ENCODE measurements at regions not wholly inside any gene's neighbourhood (a gene's known extent, or its start where the extent isn't known, plus 50 kb on each side); places are given as distances from the start of the nearest gene placed in this dataset.
"Not testable (repeated sequence)": the region's sequence is repeated elsewhere in the genome, so short reads cannot be mapped to it uniquely, and the experiment has no call there.

DNA sequence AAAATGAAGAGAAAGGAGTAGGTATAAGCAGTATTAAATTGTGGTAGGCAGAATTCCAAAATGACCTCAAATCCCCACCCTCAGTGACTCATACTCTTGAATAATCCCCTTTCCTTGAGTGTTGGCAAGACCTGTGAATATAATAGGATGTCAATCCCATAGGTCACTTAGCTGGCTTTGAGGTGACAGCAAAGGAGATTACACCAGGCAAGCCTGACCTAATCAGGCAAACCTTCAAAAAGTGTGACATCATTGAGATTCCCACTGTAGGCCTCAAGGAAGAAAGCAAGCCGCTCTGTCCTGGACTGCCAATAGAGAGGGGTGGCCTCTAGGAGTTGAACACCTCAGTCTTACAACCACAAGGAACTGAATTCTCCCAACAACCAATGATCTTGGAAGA is 535.2 kb downstream of the RBFOX1 start:
- DNase-seq: no peak
- no peaks in the 10 kb centered on the region for H3K4me1 ChIP-seq
- H3K27me3 ChIP-seq: no peaks in the 10 kb centered on the region
- H3K9me3 ChIP-seq: no peaks in the 10 kb centered on the region
- TF ChIP-seq POLR2A (IDR thresholded peaks at IDR 0.05): no peak
- TF ChIP-seq, protein P1, sequence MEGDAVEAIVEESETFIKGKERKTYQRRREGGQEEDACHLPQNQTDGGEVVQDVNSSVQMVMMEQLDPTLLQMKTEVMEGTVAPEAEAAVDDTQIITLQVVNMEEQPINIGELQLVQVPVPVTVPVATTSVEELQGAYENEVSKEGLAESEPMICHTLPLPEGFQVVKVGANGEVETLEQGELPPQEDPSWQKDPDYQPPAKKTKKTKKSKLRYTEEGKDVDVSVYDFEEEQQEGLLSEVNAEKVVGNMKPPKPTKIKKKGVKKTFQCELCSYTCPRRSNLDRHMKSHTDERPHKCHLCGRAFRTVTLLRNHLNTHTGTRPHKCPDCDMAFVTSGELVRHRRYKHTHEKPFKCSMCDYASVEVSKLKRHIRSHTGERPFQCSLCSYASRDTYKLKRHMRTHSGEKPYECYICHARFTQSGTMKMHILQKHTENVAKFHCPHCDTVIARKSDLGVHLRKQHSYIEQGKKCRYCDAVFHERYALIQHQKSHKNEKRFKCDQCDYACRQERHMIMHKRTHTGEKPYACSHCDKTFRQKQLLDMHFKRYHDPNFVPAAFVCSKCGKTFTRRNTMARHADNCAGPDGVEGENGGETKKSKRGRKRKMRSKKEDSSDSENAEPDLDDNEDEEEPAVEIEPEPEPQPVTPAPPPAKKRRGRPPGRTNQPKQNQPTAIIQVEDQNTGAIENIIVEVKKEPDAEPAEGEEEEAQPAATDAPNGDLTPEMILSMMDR (IDR thresholded peaks at IDR 0.05): no peak
- H3K4me3 ChIP-seq: no peak overlapping the region
- H3K36me3 ChIP-seq: no peaks in the 10 kb centered on the region
- intact Hi-C loops (cut with DNase I): no loop called here
- H3K27ac ChIP-seq: no peak overlapping the region
- WGBS, 2 donors: 25 to 90% methylated on average over 1 of the region's 1 CpG

GRCh38 chr16:7866144-7866543 is 533.5 kb downstream of the RBFOX1 start:
- no peak overlapping the region for H3K27ac ChIP-seq
- no peaks in the 10 kb centered on the region for H3K9me3 ChIP-seq
- no peaks in the 10 kb centered on the region for H3K36me3 ChIP-seq
- TF ChIP-seq, protein P1 (IDR thresholded peaks at IDR 0.05): no peak
- no peak for TF ChIP-seq POLR2A (IDR thresholded peaks at IDR 0.05)
- no peaks in the 10 kb centered on the region for H3K27me3 ChIP-seq
- no peak overlapping the region for H3K4me3 ChIP-seq
- H3K4me1 ChIP-seq: no peaks in the 10 kb centered on the region
- 28 to 49% methylated on average over 4 of the region's 4 CpGs for WGBS, 2 donors
- intact Hi-C loops (cut with DNase I): no loop called here
- DNase-seq: no peak

GRCh38 chr16:7865393-7865792 is 532.7 kb downstream of the RBFOX1 start:
- DNase-seq; H3K27ac ChIP-seq; intact Hi-C loops (cut with DNase I); H3K9me3 ChIP-seq; H3K4me1 ChIP-seq; H3K27me3 ChIP-seq; H3K4me3 ChIP-seq; H3K36me3 ChIP-seq: not testable (repeated sequence)
- WGBS, 2 donors: 42 to 44% methylated on average over 3 of the region's 3 CpGs

GRCh38 chr16:7861891-7862582 is 529.4 kb downstream of the RBFOX1 start:
- no peaks in the 10 kb centered on the region for H3K27me3 ChIP-seq
- DNase-seq: no peak
- TF ChIP-seq, protein P1 (IDR thresholded peaks at IDR 0.05): no peak
- no peak for TF ChIP-seq POLR2A (IDR thresholded peaks at IDR 0.05)
- no peaks in the 10 kb centered on the region for H3K4me1 ChIP-seq
- no peak overlapping the region for H3K4me3 ChIP-seq
- 74 to 77% methylated on average over 3 of the region's 3 CpGs for WGBS, 2 donors
- no peaks in the 10 kb centered on the region for H3K9me3 ChIP-seq
- no peaks in the 10 kb centered on the region for H3K36me3 ChIP-seq
- no peak overlapping the region for H3K27ac ChIP-seq
- intact Hi-C loops (cut with DNase I): no loop called here

- Histone ChIP-seq H3K27me3 (no peaks in the 10 kb centered on the region), H3K9me3 (no peaks in the 10 kb centered on the region), H3K4me3 (no peak overlapping the region), H3K36me3 (no peaks in the 10 kb centered on the region), H3K4me1 (no peaks in the 10 kb centered on the region), H3K27ac (no peak overlapping the region)
- intact Hi-C loops (cut with DNase I): no loop called here
- TF ChIP-seq POLR2A (IDR thresholded peaks at IDR 0.05): no peak
- TF ChIP-seq, protein P1 (IDR thresholded peaks at IDR 0.05): no peak
- DNase-seq: no peak
- 47 to 57% methylated on average over 3 of the region's 3 CpGs for WGBS, 2 donors
These were observed 520.6 kb downstream of the RBFOX1 start for GRCh38 chr16:7853197-7853596.

GRCh38 chr16:7849841-7850240 is 517.2 kb downstream of the RBFOX1 start:
- H3K4me3 ChIP-seq: no peak overlapping the region
- H3K36me3 ChIP-seq: no peaks in the 10 kb centered on the region
- no peaks in the 10 kb centered on the region for H3K27me3 ChIP-seq
- no peak overlapping the region for H3K27ac ChIP-seq
- DNase-seq: no peak
- no peaks in the 10 kb centered on the region for H3K4me1 ChIP-seq
- no peaks in the 10 kb centered on the region for H3K9me3 ChIP-seq
- no peak for TF ChIP-seq POLR2A (IDR thresholded peaks at IDR 0.05)
- TF ChIP-seq, protein P1 (IDR thresholded peaks at IDR 0.05): no peak
- 44 to 54% methylated on average over 3 of the region's 3 CpGs for WGBS, 2 donors
- intact Hi-C loops (cut with DNase I): no loop called here
